Aorta (tissue), 5 donors: ENCODE measurements at regions not wholly inside any gene's neighbourhood (a gene's known extent, or its start where the extent isn't known, plus 50 kb on each side); places are given as distances from the start of the nearest gene placed in this dataset.
"Not testable (repeated sequence)": the region's sequence is repeated elsewhere in the genome, so short reads cannot be mapped to it uniquely, and the experiment has no call there.

Experiments
- ATAC-seq: fragments of 200-7000 bp; cut with Tn5 transposase; one replicate; pipeline ENCODE4 v1.9.1; 2022; ENCODE audit warnings: moderate library complexity; ENCODE audit not compliant: low FRiP score
- DNase-seq, 2 donors: peaks; one replicate each; pipeline ENCODE4 v3.0.0-alpha.2; 2020
- H3K27ac ChIP-seq, 2 donors: one replicate each; pipeline ENCODE4 v1.5.1; 2013; ENCODE audit warnings: low read length in 2 of 2, mild to moderate bottlenecking in 2 of 2, moderate library complexity in 2 of 2, control low read depth in 1 of 2, inconsistent platforms in 1 of 2, low read depth in 1 of 2
- H3K27me3 ChIP-seq, 2 donors: one replicate each; pipeline ENCODE4 v1.6.1; 2013; ENCODE audit warnings: control low read depth in 1 of 2, low read length in 1 of 2, mild to moderate bottlenecking in 1 of 2, moderate library complexity in 1 of 2; ENCODE audit not compliant: insufficient read depth in 2 of 2, control insufficient read depth in 1 of 2
- H3K36me3 ChIP-seq, 2 donors: one replicate each; pipeline ENCODE4 v1.6.1; 2013; ENCODE audit warnings: control low read depth in 1 of 2, low read length in 1 of 2, mild to moderate bottlenecking in 1 of 2; ENCODE audit not compliant: insufficient read depth in 2 of 2, control insufficient read depth in 1 of 2
- H3K4me1 ChIP-seq, 2 donors: one replicate each; pipeline ENCODE4 v1.6.1; 2013; ENCODE audit warnings: low read length in 2 of 2, control low read depth in 1 of 2, mild to moderate bottlenecking in 1 of 2, moderate library complexity in 1 of 2; ENCODE audit not compliant: insufficient read depth in 2 of 2, control insufficient read depth in 1 of 2
- H3K4me3 ChIP-seq, 2 donors: one replicate each; pipeline ENCODE4 v1.5.1; 2013; ENCODE audit warnings: low read length in 2 of 2, control low read depth in 1 of 2, mild to moderate bottlenecking in 1 of 2
- H3K9me3 ChIP-seq: one replicate; pipeline ENCODE4 v1.6.1; 2013; ENCODE audit warnings: mild to moderate bottlenecking, low read length; ENCODE audit not compliant: control insufficient read depth
- WGBS, 2 donors: extraction: QIAGEN DNeasy Blood & Tissue Kit; methylation state at CpG; one replicate each; pipeline ENCODE4 v1.1.7; 2013; 5-methylcytosine and 5-hydroxymethylcytosine counted together
- intact Hi-C, 2 donors: fragments of 100-400 bp; cut with DNase I; formaldehyde crosslinking; loops; one replicate each; pipeline versions ENCODE4 v1.14.2 to v1.15.0; 2022
- donor health status: healthy with polysubstance abuse.
- donor health status: Bipolar disorder and iron deficiency.
- donor health status: DM: no; HTN: no; CAD: no.
- donor health status: DM: no; HTN: no; CAD: no.
- donor health status: DM: yes; HTN: yes; CAD: no.

DNA sequence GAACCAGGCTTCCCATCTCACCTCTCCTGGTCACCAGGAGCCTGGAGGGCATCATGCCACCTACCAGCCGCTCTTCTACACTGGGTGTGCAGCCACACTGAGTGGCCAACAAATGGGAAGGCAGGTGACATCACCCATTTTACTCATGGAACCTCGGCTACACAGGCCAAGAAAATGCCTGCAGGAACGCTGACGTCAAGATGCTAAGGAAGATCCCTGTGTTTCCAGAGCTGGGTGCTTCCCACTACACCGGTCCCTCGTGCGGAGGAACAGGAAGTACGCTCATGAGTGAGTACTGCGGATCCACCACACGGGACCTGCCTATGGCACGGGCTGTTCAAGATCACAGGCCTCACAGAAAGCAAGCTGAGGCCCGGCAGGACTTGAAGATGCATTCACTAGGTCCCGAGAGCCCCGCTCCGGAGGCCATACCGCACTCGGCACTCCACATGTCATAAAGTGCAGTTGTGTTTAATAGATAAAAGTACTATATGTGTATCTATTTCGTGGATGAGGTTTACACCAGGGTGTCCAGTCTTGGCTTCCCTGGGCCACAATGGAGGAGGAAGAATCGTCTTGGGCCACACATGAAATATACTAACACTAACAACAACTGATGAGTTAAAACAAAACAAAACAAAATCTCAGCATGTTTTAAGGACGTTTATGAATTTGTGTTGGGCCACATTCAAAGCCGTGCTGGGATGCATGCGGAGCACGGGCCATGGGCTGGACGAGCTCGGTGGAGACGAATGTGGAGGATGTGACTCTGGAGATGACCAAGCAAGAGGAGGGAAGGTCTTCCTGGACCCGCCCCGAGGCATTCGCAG lies 257.9 kb downstream of the THBS2 start:
- H3K27ac ChIP-seq = no peak overlapping the region
- ATAC-seq (no peak), DNase-seq (no peak)
- H3K4me1 ChIP-seq = no peaks in the 10 kb centered on the region
- intact Hi-C loops = no loop called here
- no peaks in the 10 kb centered on the region for H3K36me3 ChIP-seq
- no peaks in the 10 kb centered on the region for H3K27me3 ChIP-seq
- no peak overlapping the region for H3K4me3 ChIP-seq
- no peaks in the 10 kb centered on the region for H3K9me3 ChIP-seq
- WGBS, 2 donors = 91 to 95% methylated on average over 29 of the region's 29 CpGs

DNA sequence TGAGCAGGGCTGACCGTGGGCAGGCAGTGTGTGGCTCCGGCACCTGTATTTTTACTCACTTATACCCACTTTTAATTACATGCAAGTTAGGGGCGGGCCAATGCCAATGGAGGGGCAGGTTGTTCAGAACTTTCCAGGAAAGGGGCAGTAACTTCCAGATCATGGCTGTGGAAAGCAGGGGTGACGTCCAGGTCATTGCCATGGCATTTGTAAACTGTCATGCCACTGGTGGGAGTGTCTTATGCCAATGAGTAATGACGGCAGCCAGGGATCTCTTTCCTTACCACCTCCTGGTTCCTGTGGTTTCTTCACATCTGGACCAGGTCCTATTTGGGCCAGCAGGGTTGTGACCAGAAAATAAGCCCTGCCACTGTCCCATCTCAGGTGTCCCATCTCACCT lies 258.7 kb downstream of the THBS2 start:
- no peaks in the 10 kb centered on the region for H3K4me1 ChIP-seq
- no peak overlapping the region for H3K27ac ChIP-seq
- no peaks in the 10 kb centered on the region for H3K27me3 ChIP-seq
- ATAC-seq = no peak
- no peak overlapping the region for H3K4me3 ChIP-seq
- H3K9me3 ChIP-seq = no peaks in the 10 kb centered on the region
- WGBS, 2 donors = 79 to 83% methylated on average over 5 of the region's 5 CpGs
- DNase-seq = no peak
- H3K36me3 ChIP-seq = no peaks in the 10 kb centered on the region
- intact Hi-C loops = no loop called here

DNA sequence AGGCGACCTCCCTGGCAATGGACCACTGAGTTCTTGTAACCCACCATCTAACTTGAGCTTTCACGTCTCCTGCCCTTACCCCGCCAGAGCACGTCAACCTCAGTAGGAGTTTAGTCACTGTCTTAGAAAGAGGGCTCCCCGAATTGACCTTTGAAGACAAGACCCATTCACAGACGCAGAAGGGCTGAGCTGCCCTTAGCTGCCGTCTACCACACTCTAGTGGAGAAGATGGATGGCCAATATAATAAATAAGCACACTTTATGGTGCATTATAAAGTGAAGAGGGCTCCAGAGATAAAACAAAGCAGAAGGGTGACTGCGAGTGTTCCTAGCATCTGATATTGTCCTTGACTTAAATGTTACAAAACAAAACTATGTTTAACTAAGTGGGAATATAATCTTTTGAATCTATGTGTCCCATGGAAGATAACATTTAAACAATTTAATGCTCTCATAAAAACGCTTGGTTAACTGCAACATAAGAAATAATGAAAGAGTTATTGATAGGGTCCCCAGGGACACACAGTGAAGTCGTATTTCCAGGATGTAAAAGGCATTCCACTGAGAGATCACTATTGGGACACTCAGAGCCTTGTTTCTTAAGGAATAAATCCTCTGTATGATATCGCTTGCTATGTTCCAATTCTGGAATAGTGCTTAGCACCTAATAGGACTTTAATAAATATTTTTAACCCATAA lies 261.1 kb downstream of the THBS2 start:
- no peak for ATAC-seq
- WGBS, 2 donors = 87 to 88% methylated on average over 11 of the region's 11 CpGs
- Histone ChIP-seq H3K4me1 (no peaks in the 10 kb centered on the region), H3K9me3 (no peaks in the 10 kb centered on the region), H3K36me3 (no peaks in the 10 kb centered on the region), H3K27me3 (no peaks in the 10 kb centered on the region), H3K4me3 (no peak overlapping the region), H3K27ac (no peak overlapping the region)
- DNase-seq = no peak
- intact Hi-C loops = no loop called here

DNA sequence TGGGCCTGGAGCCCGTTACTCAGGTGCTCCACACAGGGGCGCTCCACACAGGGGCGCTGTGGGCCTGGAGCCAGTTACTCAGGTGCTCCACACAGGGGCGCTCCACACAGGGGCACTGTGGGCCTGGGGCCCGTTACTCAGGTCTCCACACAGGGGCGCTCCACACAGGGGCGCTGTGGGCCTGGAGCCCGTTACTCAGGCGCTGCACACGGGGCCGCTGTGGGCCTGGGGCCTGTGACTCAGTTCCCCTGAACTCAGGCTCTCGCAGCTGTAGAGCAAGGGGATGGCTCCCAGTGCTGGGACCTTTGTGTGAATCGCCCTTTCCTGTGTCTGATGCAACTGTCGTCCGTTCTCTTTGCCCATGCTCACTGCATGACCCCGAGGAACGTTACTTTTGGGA lies 262.0 kb downstream of the THBS2 start:
- H3K9me3 ChIP-seq, ATAC-seq: not testable (repeated sequence)
- WGBS, 2 donors = 92 to 98% methylated on average over 14 to 17 of the region's 17 CpGs

DNA sequence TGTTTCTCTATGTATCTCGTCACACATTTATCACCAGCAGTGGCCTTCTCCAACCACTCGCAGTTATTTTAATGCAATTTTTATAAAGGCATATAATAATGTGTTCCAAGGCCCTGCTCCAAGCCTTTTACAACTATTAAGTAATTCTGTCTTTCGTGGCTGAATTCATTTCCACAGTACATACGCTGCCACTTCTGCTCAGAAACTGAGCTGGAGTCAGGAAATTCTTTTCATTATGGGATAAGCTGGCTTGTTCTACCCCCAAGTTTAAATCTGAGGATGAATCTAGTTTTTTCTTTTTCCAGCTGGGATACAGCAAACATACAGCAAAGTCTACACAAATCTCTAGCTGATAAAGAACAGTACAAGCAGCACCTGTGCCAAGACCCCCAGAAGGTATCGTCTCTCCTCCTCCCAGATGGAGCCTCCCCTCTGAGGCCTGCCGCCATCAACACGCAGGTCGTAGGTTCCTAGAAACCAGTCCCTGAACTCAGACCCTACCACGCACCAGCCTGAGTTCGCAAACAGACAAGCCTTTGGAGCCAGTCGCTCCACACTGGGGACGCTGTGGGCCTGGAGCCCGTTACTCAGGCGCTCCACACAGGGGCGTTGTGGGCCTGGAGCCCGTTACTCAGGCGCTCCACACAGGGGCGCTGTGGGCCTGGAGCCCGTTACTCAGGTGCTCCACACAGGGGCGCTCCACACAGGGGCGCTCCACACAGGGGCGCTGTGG lies 263.5 kb downstream of the THBS2 start:
- H3K4me1 ChIP-seq = no peaks in the 10 kb centered on the region
- no peak for ATAC-seq
- intact Hi-C loops = no loop called here
- no peaks in the 10 kb centered on the region for H3K27me3 ChIP-seq
- no peaks in the 10 kb centered on the region for H3K9me3 ChIP-seq
- 73 to 75% methylated on average over 22 of the region's 22 CpGs for WGBS, 2 donors
- no peak overlapping the region for H3K4me3 ChIP-seq
- H3K36me3 ChIP-seq = no peaks in the 10 kb centered on the region
- DNase-seq = no peak
- H3K27ac ChIP-seq = no peak overlapping the region

More for the DNA sequence above, 262.0 kb downstream of the THBS2 start:
- H3K27ac ChIP-seq, intact Hi-C loops, H3K4me3 ChIP-seq, H3K4me1 ChIP-seq, H3K36me3 ChIP-seq, DNase-seq, H3K27me3 ChIP-seq: not testable (repeated sequence)

DNA sequence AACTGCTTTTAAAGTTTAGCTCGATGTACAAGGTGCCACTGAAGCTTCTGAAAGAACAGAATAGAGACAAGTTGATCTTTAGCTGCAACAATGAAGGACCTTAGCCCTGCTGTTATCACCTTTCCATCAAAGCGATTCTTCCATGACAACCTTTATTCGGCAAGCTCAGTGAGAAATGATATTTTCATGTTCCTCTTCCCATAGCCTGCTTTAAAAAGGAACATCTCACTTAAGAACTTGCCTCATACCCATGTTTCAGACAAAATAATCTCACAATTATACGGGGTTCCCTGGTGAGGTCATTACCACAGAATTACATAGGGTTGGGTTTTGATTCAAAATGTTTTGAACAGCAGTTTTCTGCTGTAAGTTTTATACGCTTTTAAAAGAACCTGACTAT lies 264.2 kb downstream of the THBS2 start:
- no peak overlapping the region for H3K4me3 ChIP-seq
- intact Hi-C loops = no loop called here

DNA sequence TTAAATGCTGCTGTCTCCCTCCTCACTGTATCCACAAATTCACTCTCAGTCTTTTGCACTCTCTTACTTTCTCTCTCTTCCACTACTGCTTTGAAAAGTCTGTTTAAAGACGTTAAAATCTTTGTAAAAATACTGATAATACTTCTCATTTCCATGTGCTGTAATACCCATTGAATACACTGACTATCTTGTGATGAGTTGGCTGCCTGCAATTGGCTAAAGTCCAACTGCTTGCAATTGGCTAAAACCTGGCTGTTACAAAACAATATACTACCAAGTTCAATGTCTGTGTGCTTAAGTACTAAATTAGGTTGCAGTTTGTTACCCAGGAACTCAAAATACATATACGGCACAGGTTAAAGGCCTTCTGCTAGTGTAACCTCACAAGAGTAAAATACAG lies 264.8 kb downstream of the THBS2 start:
- ATAC-seq (peak; percentile 60), DNase-seq (no peak)
- no peaks in the 10 kb centered on the region for H3K4me1 ChIP-seq
- H3K4me3 ChIP-seq = no peak overlapping the region
- no peaks in the 10 kb centered on the region for H3K36me3 ChIP-seq
- no peaks in the 10 kb centered on the region for H3K9me3 ChIP-seq
- 46 to 52% methylated on average over 2 of the region's 2 CpGs for WGBS, 2 donors
- intact Hi-C loops = no loop called here
- no peaks in the 10 kb centered on the region for H3K27me3 ChIP-seq
- no peak overlapping the region for H3K27ac ChIP-seq

More for the DNA sequence above, 264.2 kb downstream of the THBS2 start:
- 39 to 41% methylated on average over 5 of the region's 5 CpGs for WGBS, 2 donors
- no peak overlapping the region for H3K27ac ChIP-seq
- no peaks in the 10 kb centered on the region for H3K9me3 ChIP-seq
- no peaks in the 10 kb centered on the region for H3K27me3 ChIP-seq
- no peaks in the 10 kb centered on the region for H3K36me3 ChIP-seq
- ATAC-seq = no peak
- H3K4me1 ChIP-seq = no peaks in the 10 kb centered on the region
- DNase-seq = no peak

DNA sequence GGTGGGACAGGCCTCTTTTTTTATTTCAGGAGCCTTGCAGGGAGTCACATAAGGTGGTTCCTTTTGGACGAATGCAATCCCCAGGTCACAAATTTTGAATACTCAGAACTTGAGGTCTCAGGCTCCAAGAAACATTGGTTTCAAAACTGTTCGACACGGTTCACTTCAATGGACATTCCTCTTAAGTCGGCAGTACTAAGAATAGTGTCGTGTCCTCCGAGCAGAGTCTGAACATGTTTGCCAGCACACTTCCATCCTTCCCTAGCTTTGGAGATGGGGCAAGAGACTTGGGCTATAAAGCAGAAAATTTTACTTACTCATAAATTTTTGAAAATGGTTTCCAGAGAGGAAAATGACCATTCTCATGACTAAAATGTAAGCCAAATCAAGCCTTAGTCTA lies 265.4 kb downstream of the THBS2 start:
- H3K36me3 ChIP-seq = no peaks in the 10 kb centered on the region
- H3K9me3 ChIP-seq = no peaks in the 10 kb centered on the region
- no peaks in the 10 kb centered on the region for H3K27me3 ChIP-seq
- H3K4me1 ChIP-seq = no peaks in the 10 kb centered on the region
- H3K27ac ChIP-seq = no peak overlapping the region
- intact Hi-C loops = no loop called here
- no peak overlapping the region for H3K4me3 ChIP-seq
- 62 to 82% methylated on average over 6 of the region's 6 CpGs for WGBS, 2 donors
- DNase-seq (no peak), ATAC-seq (no peak)
